Neuron (in vitro differentiated cells): ENCODE measurements at regions not wholly inside any gene's neighbourhood (a gene's known extent, or its start where the extent isn't known, plus 50 kb on each side); places are given as distances from the start of the nearest gene placed in this dataset.
A peak's percentile ranks its signal among the peaks of the same experiment; 100 is the strongest.

Source experiments
- H2AFZ ChIP-seq: one replicate; pipeline ENCODE4 v1.6.1; 2013; ENCODE audit warnings: low read depth, mild to moderate bottlenecking, inconsistent platforms, low read length, moderate library complexity
- H3K27me3 ChIP-seq: one replicate; pipeline ENCODE4 v1.6.1; 2013; ENCODE audit warnings: low read length; ENCODE audit not compliant: insufficient read depth
- H3K36me3 ChIP-seq: one replicate; pipeline ENCODE4 v1.6.1; 2013; ENCODE audit warnings: low read length; ENCODE audit not compliant: insufficient read depth
- H3K4me1 ChIP-seq: one replicate; pipeline ENCODE4 v1.6.1; 2013; ENCODE audit warnings: low read length; ENCODE audit not compliant: insufficient read depth
- H3K4me3 ChIP-seq: 2 replicates; pipeline ENCODE4 v1.5.1; 2013; ENCODE audit warnings: mild to moderate bottlenecking, low read length, moderate library complexity
- H3K9me3 ChIP-seq: one replicate; pipeline ENCODE4 v1.6.1; 2013; ENCODE audit warnings: low read length

- Histone ChIP-seq H3K9me3 (no peaks in the 10 kb centered on the region), H2AFZ (no peak overlapping the region), H3K36me3 (no peaks in the 10 kb centered on the region), H3K27me3 (no peaks in the 10 kb centered on the region), H3K4me3 (no peak overlapping the region), H3K4me1 (no peaks in the 10 kb centered on the region)
These were observed 833.5 kb downstream of the ADGRL2 start for GRCh38 chr1:82634266-82634665.

- H3K4me1 ChIP-seq, result no peaks in the 10 kb centered on the region
- H3K9me3 ChIP-seq, result no peaks in the 10 kb centered on the region
- H3K36me3 ChIP-seq, result no peaks in the 10 kb centered on the region
- H2AFZ ChIP-seq, result no peak overlapping the region
- H3K4me3 ChIP-seq, result no peak overlapping the region
- H3K27me3 ChIP-seq, result no peaks in the 10 kb centered on the region
These were observed 831.4 kb downstream of the ADGRL2 start for GRCh38 chr1:82632155-82632554.

DNA sequence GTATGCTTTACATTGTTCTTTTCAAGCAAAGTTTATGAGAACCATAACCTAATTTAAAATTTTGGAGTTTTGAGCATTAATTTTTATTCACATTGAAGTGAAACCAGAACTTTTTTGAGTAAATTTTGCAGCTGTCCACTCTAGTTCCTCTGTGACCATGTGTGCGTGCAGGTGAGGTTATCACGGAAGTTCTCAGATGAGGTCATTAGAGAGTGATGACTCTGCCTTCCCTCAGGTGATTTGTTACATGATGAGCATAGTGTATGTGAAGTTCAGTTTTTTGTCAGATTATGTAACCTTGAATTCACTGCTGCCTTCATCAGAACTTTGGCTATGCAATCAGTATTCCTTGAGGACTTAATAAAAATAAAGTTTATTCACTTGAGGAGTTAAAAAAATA lies 828.2 kb downstream of the ADGRL2 start:
- no peaks in the 10 kb centered on the region for H3K4me1 ChIP-seq
- H2AFZ ChIP-seq, result no peak overlapping the region
- no peaks in the 10 kb centered on the region for H3K36me3 ChIP-seq
- H3K9me3 ChIP-seq, result peaks cover 2% of the 10 kb centered on the region
- H3K27me3 ChIP-seq, result no peaks in the 10 kb centered on the region
- H3K4me3 ChIP-seq, result no peak overlapping the region

GRCh38 chr1:82625537-82625936 lies 824.8 kb downstream of the ADGRL2 start:
- H3K4me1 ChIP-seq, result peaks cover 6% of the 10 kb centered on the region
- H3K4me3 ChIP-seq, result no peak overlapping the region
- peaks cover 2% of the 10 kb centered on the region for H3K9me3 ChIP-seq

DNA sequence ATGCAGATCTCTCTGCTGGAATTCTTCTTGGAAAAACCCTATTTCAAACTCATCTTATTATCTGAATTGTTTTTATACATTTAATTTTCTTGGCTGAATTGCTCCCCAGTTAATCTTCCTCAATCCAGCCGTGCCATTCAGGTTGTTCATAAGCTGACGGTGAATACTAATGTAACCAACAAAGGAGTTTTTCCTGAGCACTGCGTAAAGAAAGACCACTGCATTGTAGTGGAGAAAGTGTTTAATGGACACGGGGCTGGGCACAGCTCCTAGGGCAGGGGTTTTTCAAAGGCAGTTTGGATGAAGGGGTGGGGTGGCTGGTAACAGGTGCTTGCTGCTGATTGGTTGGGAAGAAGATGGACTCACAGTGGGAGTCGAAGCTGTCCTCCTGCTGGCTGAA lies 820.3 kb downstream of the ADGRL2 start:
- no peak overlapping the region for H3K4me3 ChIP-seq
- peaks cover 8% of the 10 kb centered on the region for H3K4me1 ChIP-seq
- peaks cover 2% of the 10 kb centered on the region for H3K9me3 ChIP-seq
- no peak overlapping the region for H2AFZ ChIP-seq
- H3K27me3 ChIP-seq, result no peaks in the 10 kb centered on the region
- H3K36me3 ChIP-seq, result no peaks in the 10 kb centered on the region

More at GRCh38 chr1:82625537-82625936, 824.8 kb downstream of the ADGRL2 start:
- Histone ChIP-seq H2AFZ (no peak overlapping the region), H3K36me3 (no peaks in the 10 kb centered on the region), H3K27me3 (no peaks in the 10 kb centered on the region)

GRCh38 chr1:82614090-82614489 lies 813.4 kb downstream of the ADGRL2 start:
- H3K36me3 ChIP-seq, result no peaks in the 10 kb centered on the region
- H2AFZ ChIP-seq, result no peak overlapping the region
- no peaks in the 10 kb centered on the region for H3K27me3 ChIP-seq
- no peaks in the 10 kb centered on the region for H3K9me3 ChIP-seq
- peaks cover 1% of the 10 kb centered on the region for H3K4me1 ChIP-seq
- no peak overlapping the region for H3K4me3 ChIP-seq

DNA sequence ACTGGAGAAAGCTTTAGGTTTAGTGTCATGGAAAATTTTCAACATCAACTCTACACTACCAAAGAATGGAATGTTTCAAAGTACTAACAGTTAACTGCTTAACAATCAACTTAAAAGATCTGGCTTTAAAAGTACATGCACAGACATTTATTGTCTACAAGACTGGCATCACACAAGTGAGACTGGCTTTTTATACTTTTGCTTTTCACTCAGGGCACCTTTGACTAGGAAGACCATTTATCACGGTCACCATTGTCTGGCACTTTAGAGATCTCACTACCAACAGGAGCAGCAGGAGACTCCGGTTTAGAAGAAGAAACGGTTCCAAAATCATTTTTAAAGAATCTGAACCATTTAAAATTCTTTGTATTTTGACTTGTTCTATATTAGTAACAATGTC lies 812.3 kb downstream of the ADGRL2 start:
- H3K4me3 ChIP-seq, result no peak overlapping the region
- H3K36me3 ChIP-seq, result no peaks in the 10 kb centered on the region
- H3K9me3 ChIP-seq, result no peaks in the 10 kb centered on the region
- no peak overlapping the region for H2AFZ ChIP-seq
- peaks cover 1% of the 10 kb centered on the region for H3K4me1 ChIP-seq
- H3K27me3 ChIP-seq, result no peaks in the 10 kb centered on the region

GRCh38 chr1:82606546-82606945 lies 805.8 kb downstream of the ADGRL2 start:
- H2AFZ ChIP-seq, result peak overlapping the region; percentile 35
- H3K4me3 ChIP-seq, result no peak overlapping the region
- no peaks in the 10 kb centered on the region for H3K36me3 ChIP-seq
- H3K4me1 ChIP-seq, result peaks cover 3% of the 10 kb centered on the region
- no peaks in the 10 kb centered on the region for H3K27me3 ChIP-seq
- no peaks in the 10 kb centered on the region for H3K9me3 ChIP-seq

GRCh38 chr1:82604524-82604923 lies 803.8 kb downstream of the ADGRL2 start:
- Histone ChIP-seq H2AFZ (no peak overlapping the region), H3K27me3 (no peaks in the 10 kb centered on the region), H3K9me3 (no peaks in the 10 kb centered on the region), H3K36me3 (no peaks in the 10 kb centered on the region), H3K4me3 (no peak overlapping the region), H3K4me1 (peaks cover 3% of the 10 kb centered on the region)

DNA sequence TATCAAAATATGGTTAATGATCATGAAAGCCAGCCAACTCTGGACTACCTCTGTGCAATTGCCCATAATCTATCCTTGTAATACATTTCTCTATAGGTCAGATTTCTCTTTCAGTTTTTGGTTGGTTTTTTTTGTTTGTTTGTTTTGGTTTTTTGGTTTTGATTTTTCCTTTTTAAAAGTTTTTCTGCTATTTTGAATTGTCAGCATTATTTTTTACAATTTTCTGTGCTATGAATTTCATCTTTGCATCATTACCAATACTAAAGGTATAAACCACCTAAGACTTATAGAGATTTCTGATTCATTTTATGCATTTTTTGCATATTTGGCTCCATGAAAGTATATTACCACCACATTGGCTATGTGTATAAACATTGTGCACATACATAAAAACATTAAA lies 799.6 kb downstream of the ADGRL2 start:
- Histone ChIP-seq H3K9me3 (no peaks in the 10 kb centered on the region), H3K27me3 (no peaks in the 10 kb centered on the region), H3K4me1 (no peaks in the 10 kb centered on the region), H3K4me3 (no peak overlapping the region), H2AFZ (no peak overlapping the region), H3K36me3 (no peaks in the 10 kb centered on the region)

- no peaks in the 10 kb centered on the region for H3K4me1 ChIP-seq
- no peaks in the 10 kb centered on the region for H3K36me3 ChIP-seq
- no peaks in the 10 kb centered on the region for H3K9me3 ChIP-seq
- H3K27me3 ChIP-seq, result no peaks in the 10 kb centered on the region
- H2AFZ ChIP-seq, result no peak overlapping the region
- H3K4me3 ChIP-seq, result no peak overlapping the region
These were observed 798.1 kb downstream of the ADGRL2 start for GRCh38 chr1:82598812-82599211.

- Histone ChIP-seq H3K36me3 (no peaks in the 10 kb centered on the region), H3K9me3 (no peaks in the 10 kb centered on the region), H3K4me1 (no peaks in the 10 kb centered on the region)
These were observed 797.6 kb downstream of the ADGRL2 start for GRCh38 chr1:82598337-82598736.

GRCh38 chr1:82597649-82598048 lies 796.9 kb downstream of the ADGRL2 start:
- Histone ChIP-seq H3K36me3 (no peaks in the 10 kb centered on the region), H2AFZ (no peak overlapping the region), H3K4me1 (no peaks in the 10 kb centered on the region), H3K4me3 (no peak overlapping the region), H3K27me3 (no peaks in the 10 kb centered on the region), H3K9me3 (no peaks in the 10 kb centered on the region)

More at GRCh38 chr1:82598337-82598736, 797.6 kb downstream of the ADGRL2 start:
- Histone ChIP-seq H3K4me3 (no peak overlapping the region), H2AFZ (no peak overlapping the region), H3K27me3 (no peaks in the 10 kb centered on the region)

DNA sequence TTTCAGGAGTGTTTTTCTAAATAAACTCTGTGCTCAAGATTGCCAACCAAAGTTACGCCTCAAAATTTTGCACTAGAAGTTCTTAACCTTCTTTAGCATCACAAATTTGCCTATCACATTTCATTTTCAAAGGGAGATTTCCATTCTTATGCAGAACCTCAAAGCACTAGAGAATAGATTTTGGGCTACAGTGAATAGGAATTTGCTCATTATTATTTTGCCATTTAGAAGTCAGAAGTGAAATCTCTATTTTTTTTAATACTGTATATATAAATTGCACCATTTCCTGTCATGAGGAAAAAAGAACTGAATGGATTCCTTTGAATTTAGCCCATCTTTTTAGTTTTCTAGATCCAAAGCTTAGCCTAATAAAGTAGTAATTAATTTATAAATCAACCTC lies 796.4 kb downstream of the ADGRL2 start:
- no peaks in the 10 kb centered on the region for H3K9me3 ChIP-seq
- H3K4me1 ChIP-seq, result no peaks in the 10 kb centered on the region
- H2AFZ ChIP-seq, result no peak overlapping the region
- H3K36me3 ChIP-seq, result no peaks in the 10 kb centered on the region
- no peaks in the 10 kb centered on the region for H3K27me3 ChIP-seq
- H3K4me3 ChIP-seq, result no peak overlapping the region
